Heart left ventricle (tissue), 16 donors: ENCODE measurements at regions not wholly inside any gene's neighbourhood (a gene's known extent, or its start where the extent isn't known, plus 50 kb on each side); places are given as distances from the start of the nearest gene placed in this dataset.

Experiments
- ATAC-seq, 4 donors: fragments of 200-7000 bp; cut with Tn5 transposase; one replicate each; pipeline ENCODE4 v1.9.1; 2020 to 2022; ENCODE audit warnings: moderate library complexity in 4 of 4, mild to moderate bottlenecking in 3 of 4, moderate number of reproducible peaks in 1 of 4
- DNase-seq, 5 donors: peaks; one replicate each; pipeline ENCODE4 v3.0.0-alpha.2; 2020
- H3K27ac ChIP-seq, 12 donors: fragments of 200-600 bp; sonication (generic) in 4 of 12; one replicate each; pipeline versions ENCODE4 v1.5.0 to v1.8.0; 2016 to 2022; ENCODE audit warnings: mild to moderate bottlenecking in 2 of 12
- H3K27me3 ChIP-seq, 9 donors: fragments of 200-600 bp; sonication (generic) in 2 of 9; one replicate each; pipeline versions ENCODE4 v1.5.1 to v1.8.0; 2016 to 2022; ENCODE audit warnings: mild to moderate bottlenecking in 3 of 9
- H3K36me3 ChIP-seq, 9 donors: fragments of 200-600 bp; sonication (generic) in 2 of 9; one replicate each; pipeline versions ENCODE4 v1.5.0 to v1.8.0; 2018 to 2022; ENCODE audit warnings: mild to moderate bottlenecking in 2 of 9
- H3K4me1 ChIP-seq, 12 donors: fragments of 200-600 bp; sonication (generic) in 4 of 12; one replicate each; pipeline versions ENCODE4 v1.5.0 to v1.8.0; 2016 to 2022; ENCODE audit warnings: mild to moderate bottlenecking in 3 of 12
- H3K4me3 ChIP-seq, 12 donors: fragments of 200-600 bp; sonication (generic) in 4 of 12; one replicate each; pipeline versions ENCODE4 v1.5.0 to v1.8.0; 2017 to 2022; ENCODE audit warnings: mild to moderate bottlenecking in 9 of 12, moderate library complexity in 4 of 12
- H3K9me3 ChIP-seq, 12 donors: fragments of 200-600 bp; sonication (generic) in 4 of 12; one replicate each; pipeline versions ENCODE4 v1.5.0 to v1.8.0; 2016 to 2022; ENCODE audit warnings: mild to moderate bottlenecking in 1 of 12
- POLR2A ChIP-seq, 2 donors: fragments of 450-650 bp; IDR thresholded peaks; one replicate each; pipeline ENCODE4 v1.6.1; 2017; ENCODE audit warnings: antibody characterized with exemption in 2 of 2, mild to moderate bottlenecking in 2 of 2, moderate library complexity in 2 of 2
- WGBS, 4 donors: extraction: QIAGEN DNeasy Blood & Tissue Kit in 2 of 4; methylation state at CpG; one replicate each; pipeline versions ENCODE4 v1.1.5 to v1.1.7; 2013 to 2018; 5-methylcytosine and 5-hydroxymethylcytosine counted together
- intact Hi-C, 10 donors: fragments of 100-400 bp; cut with DNase I; formaldehyde crosslinking; loops; one replicate each; pipeline versions ENCODE4 v1.11.1 to v1.14.2; 2022
- TF ChIP-seq, protein P1 (sequence below), 12 donors: fragments of 200-600 bp; sonication (generic) in 4 of 12; IDR thresholded peaks; one replicate each; pipeline versions ENCODE4 v1.5.0 to v1.8.0; 2018 to 2022; ENCODE audit warnings: antibody characterized with exemption in 12 of 12, mild to moderate bottlenecking in 5 of 12
- donor health status: ischemic (EF 13 %, LVEDD 7.1; RV severe dilation, severe dysfunction).
- donor health status: healthy with polysubstance abuse.
- donor health status: DM: no; HTN: yes; CAD: no.
- donor health status: DM: no; HTN: no; CAD: no.
- donor health status: ischemic (EF 25% LVEDD 6.9; RV normal size, moderate dysfunction).
- donor health status: ischemic (EF 25% LVEDD 5.7; RV mildly dilated, moderate dysfunction).
- donor health status: healthy.
- donor health status: DM: yes; HTN: yes; CAD: no.
- donor health status: ischemic (EF 35%, LVEDD 5.7; RV mildly dilated, moderate dysfunction).
- donor health status: nonischemic (EF 11% LVEDD 7.7; RV severe dilation, severe dysfunction).
- donor health status: DM: yes; HTN: yes; CAD: no.
- donor health status: PGD.
- donor health status: ischemic (EF 29% LVEDD 5.4; RV normal size, mild dysfunction).
- donor health status: nonischemic (EF 23%, LVEDD 6.1; RV moderate dilation, normal function).

DNA sequence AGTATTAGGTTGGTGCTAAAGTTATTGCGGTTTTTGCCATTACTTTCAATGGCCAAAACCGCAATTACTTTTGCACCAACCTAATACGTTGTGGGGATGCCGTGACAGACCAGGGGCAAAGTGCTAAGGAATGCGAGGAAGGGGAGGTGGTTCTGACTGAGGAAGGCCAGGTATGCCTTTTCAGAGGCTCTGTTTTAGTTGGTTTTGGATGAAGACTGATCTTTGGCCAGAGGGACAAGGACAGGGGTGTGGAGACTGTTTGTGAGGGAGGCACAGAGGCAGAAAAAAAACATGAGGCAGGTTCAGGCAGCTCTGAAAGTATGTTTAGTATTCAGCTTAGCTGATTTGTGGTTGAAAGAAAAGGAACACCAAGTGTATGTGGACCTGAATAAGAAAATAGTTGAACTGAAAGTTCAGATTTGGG lies 358.2 kb downstream of the RPS6KC1 start:
- Histone ChIP-seq H3K27ac (no peak overlapping the region), H3K36me3 (no peaks in the 10 kb centered on the region), H3K9me3 (peaks cover 0 to 5% (median 0%) of the 10 kb centered on the region in 12 donors), H3K4me3 (no peak overlapping the region), H3K27me3 (no peaks in the 10 kb centered on the region), H3K4me1 (no peaks in the 10 kb centered on the region)
- DNase-seq (no peak), ATAC-seq (no peak)
- TF ChIP-seq, protein P1, sequence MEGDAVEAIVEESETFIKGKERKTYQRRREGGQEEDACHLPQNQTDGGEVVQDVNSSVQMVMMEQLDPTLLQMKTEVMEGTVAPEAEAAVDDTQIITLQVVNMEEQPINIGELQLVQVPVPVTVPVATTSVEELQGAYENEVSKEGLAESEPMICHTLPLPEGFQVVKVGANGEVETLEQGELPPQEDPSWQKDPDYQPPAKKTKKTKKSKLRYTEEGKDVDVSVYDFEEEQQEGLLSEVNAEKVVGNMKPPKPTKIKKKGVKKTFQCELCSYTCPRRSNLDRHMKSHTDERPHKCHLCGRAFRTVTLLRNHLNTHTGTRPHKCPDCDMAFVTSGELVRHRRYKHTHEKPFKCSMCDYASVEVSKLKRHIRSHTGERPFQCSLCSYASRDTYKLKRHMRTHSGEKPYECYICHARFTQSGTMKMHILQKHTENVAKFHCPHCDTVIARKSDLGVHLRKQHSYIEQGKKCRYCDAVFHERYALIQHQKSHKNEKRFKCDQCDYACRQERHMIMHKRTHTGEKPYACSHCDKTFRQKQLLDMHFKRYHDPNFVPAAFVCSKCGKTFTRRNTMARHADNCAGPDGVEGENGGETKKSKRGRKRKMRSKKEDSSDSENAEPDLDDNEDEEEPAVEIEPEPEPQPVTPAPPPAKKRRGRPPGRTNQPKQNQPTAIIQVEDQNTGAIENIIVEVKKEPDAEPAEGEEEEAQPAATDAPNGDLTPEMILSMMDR (IDR thresholded peaks at IDR 0.05) = no peak
- no peak for TF ChIP-seq POLR2A (IDR thresholded peaks at IDR 0.05)
- WGBS, 4 donors = 81 to 91% (median 86%) methylated on average over 5 of the region's 5 CpGs
- intact Hi-C loops = no loop called here

- H3K4me1 ChIP-seq = no peaks in the 10 kb centered on the region
- no peaks in the 10 kb centered on the region for H3K36me3 ChIP-seq
- H3K27ac ChIP-seq = no peak overlapping the region
- H3K4me3 ChIP-seq = no peak overlapping the region
- no peak for DNase-seq
- no peak for ATAC-seq
- WGBS, 4 donors = 80 to 93% (median 87%) methylated on average over 2 of the region's 2 CpGs
- intact Hi-C loops = no loop called here
- H3K27me3 ChIP-seq = no peaks in the 10 kb centered on the region
- peaks cover 0 to 5% (median 0%) of the 10 kb centered on the region in 12 donors for H3K9me3 ChIP-seq
- TF ChIP-seq, protein P1 (IDR thresholded peaks at IDR 0.05) = no peak
- TF ChIP-seq POLR2A (IDR thresholded peaks at IDR 0.05) = no peak
These were observed 358.9 kb downstream of the RPS6KC1 start for GRCh38 chr1:213409971-213410370.

GRCh38 chr1:213414346-213414745 lies 363.3 kb downstream of the RPS6KC1 start:
- intact Hi-C loops = no loop called here
- Histone ChIP-seq H3K4me1 (peaks cover 0 to 6% (median 0%) of the 10 kb centered on the region in 12 donors), H3K4me3 (no peak overlapping the region), H3K27me3 (no peaks in the 10 kb centered on the region), H3K27ac (no peak overlapping the region), H3K36me3 (no peaks in the 10 kb centered on the region), H3K9me3 (peaks cover 0 to 5% (median 0%) of the 10 kb centered on the region in 12 donors)
- ATAC-seq (no peak), DNase-seq (no peak)
- TF ChIP-seq, protein P1 (IDR thresholded peaks at IDR 0.05) = no peak
- WGBS, 4 donors = 70 to 89% (median 82%) methylated on average over 1 of the region's 1 CpG

GRCh38 chr1:213414911-213415310 lies 363.9 kb downstream of the RPS6KC1 start:
- TF ChIP-seq, protein P1 (IDR thresholded peaks at IDR 0.05) = no peak
- TF ChIP-seq POLR2A (IDR thresholded peaks at IDR 0.05) = no peak
- no peak overlapping the region for H3K4me3 ChIP-seq
- intact Hi-C loops = no loop called here
- DNase-seq (no peak), ATAC-seq (no peak)
- H3K9me3 ChIP-seq = peaks cover 0 to 5% (median 0%) of the 10 kb centered on the region in 12 donors
- no peak overlapping the region for H3K27ac ChIP-seq
- H3K27me3 ChIP-seq = no peaks in the 10 kb centered on the region
- WGBS, 4 donors = 89 to 98% (median 95%) methylated on average over 2 of the region's 2 CpGs
- no peaks in the 10 kb centered on the region for H3K36me3 ChIP-seq
- H3K4me1 ChIP-seq = peaks cover 0 to 6% (median 0%) of the 10 kb centered on the region in 12 donors
